Frontal cortex (tissue), 3 donors: ENCODE measurements at regions not wholly inside any gene's neighbourhood (a gene's known extent, or its start where the extent isn't known, plus 50 kb on each side); places are given as distances from the start of the nearest gene placed in this dataset.
A peak's percentile ranks its signal among the peaks of the same experiment; 100 is the strongest.

Source experiments
- DNase-seq, 2 donors: peaks; one replicate each; pipeline ENCODE4 v3.0.0; 2012; ENCODE audit warnings: low spot score in 2 of 2
- FAIRE-seq: peaks from 2 replicates; lab custom pipeline; 2012; peaks lifted over from hg19 to GRCh38; lab: Jason Lieb, UNC
- donor health status: control.
- donor health status: control.
- donor health status: control.

DNA sequence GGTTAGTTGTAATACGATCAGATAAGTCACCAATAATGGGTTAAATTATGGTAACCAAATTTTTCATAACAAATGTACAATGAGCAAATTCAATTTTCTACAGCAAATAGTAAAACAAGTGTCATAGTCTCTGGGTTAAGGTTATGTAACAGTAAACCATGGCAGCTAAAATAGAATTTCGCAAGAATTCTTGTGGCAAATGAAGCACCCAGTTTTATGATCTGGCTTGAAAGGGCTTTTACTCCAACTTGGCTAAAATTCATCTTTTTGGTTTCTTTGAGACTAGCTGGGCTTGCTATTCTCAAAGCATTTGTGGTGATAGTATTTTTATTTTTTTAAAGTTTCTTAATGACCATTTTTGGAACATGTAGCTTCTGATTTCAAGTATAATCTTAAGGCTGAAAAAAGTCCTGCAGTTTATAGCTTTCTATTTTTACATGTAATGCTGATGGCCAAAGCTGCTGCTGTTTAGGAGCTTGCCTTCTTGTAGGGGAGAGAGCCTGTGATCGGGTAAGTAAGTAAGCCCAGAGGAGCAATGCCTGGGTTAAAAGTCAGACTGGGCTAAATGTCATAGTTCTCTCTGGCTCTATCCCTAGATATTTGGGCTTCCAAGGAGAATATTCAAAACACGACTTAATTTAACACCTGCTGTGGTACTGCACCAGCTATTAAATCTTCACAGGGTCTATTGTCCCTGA, 55.5 kb upstream of the SYPL1 start:
- no peak for FAIRE-seq
- no peak for DNase-seq

GRCh38 chr7:106166651-106167342, 54.7 kb upstream of the SYPL1 start:
- DNase-seq (peak; percentile 29 to 52), FAIRE-seq (peak; percentile 80)

- FAIRE-seq (no peak), DNase-seq (no peak)
These were observed 53.2 kb upstream of the SYPL1 start for GRCh38 chr7:106165337-106165736.

- FAIRE-seq, result no peak
- no peak for DNase-seq
These were observed 51.1 kb upstream of the SYPL1 start for GRCh38 chr7:106163257-106163656.
